Calu3 (cell line): ENCODE measurements at regions not wholly inside any gene's neighbourhood (a gene's known extent, or its start where the extent isn't known, plus 50 kb on each side); places are given as distances from the start of the nearest gene placed in this dataset.
"Not testable (repeated sequence)": the region's sequence is repeated elsewhere in the genome, so short reads cannot be mapped to it uniquely, and the experiment has no call there.

Experiments used
- BruUV-seq: library from RNA; stranded (reverse); fragments of 400-500 nt; replicated peaks from 2 replicates; lab custom pipeline; 2021; lab: Mats Ljungman, UMichigan
- CTCF ChIA-PET: fragments of 300-600 bp; sonication (Branson Sonifier 250); formaldehyde crosslinking; loops from one replicate; lab custom pipeline; 2022; ENCODE audit warnings: antibody characterized with exemption; lab: Charles Lee
- DNase-seq: peaks from one replicate; pipeline ENCODE4 v3.0.0; 2022
- H3K27ac Mint-ChIP-seq: one replicate; pipeline ENCODE4 v1.8.0; 2022; ENCODE audit warnings: mixed read lengths; ENCODE audit not compliant: unreplicated experiment
- H3K27me3 Mint-ChIP-seq: one replicate; pipeline ENCODE4 v1.8.0; 2022; ENCODE audit warnings: mixed read lengths; ENCODE audit not compliant: unreplicated experiment
- H3K36me3 Mint-ChIP-seq: one replicate; pipeline ENCODE4 v1.8.0; 2022; ENCODE audit warnings: mild to moderate bottlenecking, moderate library complexity, mixed read lengths; ENCODE audit not compliant: insufficient read depth, unreplicated experiment
- H3K4me1 Mint-ChIP-seq: one replicate; pipeline ENCODE4 v1.8.0; 2022; ENCODE audit warnings: mild to moderate bottlenecking, low read depth, mixed read lengths; ENCODE audit not compliant: unreplicated experiment
- H3K4me3 Mint-ChIP-seq: one replicate; pipeline ENCODE4 v1.8.0; 2022; ENCODE audit warnings: mild to moderate bottlenecking, low read depth, moderate library complexity, mixed read lengths; ENCODE audit not compliant: unreplicated experiment
- H3K9me3 Mint-ChIP-seq: one replicate; pipeline ENCODE4 v1.8.0; 2022; ENCODE audit warnings: low read depth, mixed read lengths; ENCODE audit not compliant: unreplicated experiment
- intact Hi-C: fragments of 100-400 bp; cut with micrococcal nuclease; formaldehyde crosslinking; loops from one replicate; pipeline ENCODE4 v1.10.0; 2022; ENCODE audit not compliant: unreplicated experiment
- TF ChIP-seq, protein P1 (sequence below): fragments of 200-600 bp; IDR thresholded peaks from one replicate; pipeline ENCODE4 v1.8.0; 2022; ENCODE audit warnings: antibody characterized with exemption; ENCODE audit not compliant: unreplicated experiment

DNA sequence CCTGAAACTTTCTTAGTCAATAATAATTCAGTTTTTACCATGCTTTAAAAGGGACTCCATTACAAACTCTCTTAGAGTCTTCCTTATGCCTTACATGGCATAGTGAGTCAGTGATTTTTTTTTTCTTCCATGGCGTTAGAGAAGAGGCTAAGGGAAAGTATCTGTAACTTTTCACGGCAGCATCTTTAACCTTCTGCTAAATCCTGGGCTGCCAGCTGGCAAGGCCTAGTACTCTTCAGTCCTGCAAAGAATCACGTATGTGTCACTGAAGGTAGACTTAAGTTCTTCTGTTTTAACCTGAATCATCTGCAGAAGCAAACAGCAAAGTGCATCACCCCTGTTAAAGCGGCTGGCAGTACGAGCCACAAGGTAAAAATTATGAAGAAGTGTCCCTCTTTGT is 286.3 kb upstream of the FN1 start:
- H3K27me3 Mint-ChIP-seq: no peaks in the 10 kb centered on the region
- no peaks in the 10 kb centered on the region for H3K4me1 Mint-ChIP-seq
- no peak for DNase-seq
- H3K27ac Mint-ChIP-seq: no peak overlapping the region
- BruUV-seq: no TSS peak
- H3K36me3 Mint-ChIP-seq: no peaks in the 10 kb centered on the region
- TF ChIP-seq, protein P1, sequence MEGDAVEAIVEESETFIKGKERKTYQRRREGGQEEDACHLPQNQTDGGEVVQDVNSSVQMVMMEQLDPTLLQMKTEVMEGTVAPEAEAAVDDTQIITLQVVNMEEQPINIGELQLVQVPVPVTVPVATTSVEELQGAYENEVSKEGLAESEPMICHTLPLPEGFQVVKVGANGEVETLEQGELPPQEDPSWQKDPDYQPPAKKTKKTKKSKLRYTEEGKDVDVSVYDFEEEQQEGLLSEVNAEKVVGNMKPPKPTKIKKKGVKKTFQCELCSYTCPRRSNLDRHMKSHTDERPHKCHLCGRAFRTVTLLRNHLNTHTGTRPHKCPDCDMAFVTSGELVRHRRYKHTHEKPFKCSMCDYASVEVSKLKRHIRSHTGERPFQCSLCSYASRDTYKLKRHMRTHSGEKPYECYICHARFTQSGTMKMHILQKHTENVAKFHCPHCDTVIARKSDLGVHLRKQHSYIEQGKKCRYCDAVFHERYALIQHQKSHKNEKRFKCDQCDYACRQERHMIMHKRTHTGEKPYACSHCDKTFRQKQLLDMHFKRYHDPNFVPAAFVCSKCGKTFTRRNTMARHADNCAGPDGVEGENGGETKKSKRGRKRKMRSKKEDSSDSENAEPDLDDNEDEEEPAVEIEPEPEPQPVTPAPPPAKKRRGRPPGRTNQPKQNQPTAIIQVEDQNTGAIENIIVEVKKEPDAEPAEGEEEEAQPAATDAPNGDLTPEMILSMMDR: no peak
- H3K4me3 Mint-ChIP-seq: no peak overlapping the region
- intact Hi-C loops: no loop called here
- peaks cover 2% of the 10 kb centered on the region for H3K9me3 Mint-ChIP-seq
- CTCF ChIA-PET: no interaction called here

DNA sequence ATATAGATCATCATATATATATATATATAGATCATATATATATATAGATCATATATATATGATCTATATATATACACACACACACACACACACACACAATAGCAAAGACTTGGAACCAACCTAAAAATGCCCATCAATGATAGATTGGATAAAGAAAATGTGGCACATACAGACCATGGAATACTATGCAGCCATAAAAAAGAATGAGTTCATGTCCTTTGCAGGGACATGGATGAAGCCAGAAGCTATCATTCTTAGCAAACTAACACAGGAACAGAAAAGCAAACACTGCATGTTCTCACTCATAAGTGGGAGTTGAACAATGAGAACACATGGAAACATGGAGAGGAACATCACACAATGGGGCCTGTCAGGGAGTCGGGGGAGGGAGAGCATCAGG is 285.6 kb upstream of the FN1 start:
- CTCF ChIA-PET, H3K27ac Mint-ChIP-seq, H3K4me1 Mint-ChIP-seq, H3K36me3 Mint-ChIP-seq, DNase-seq, intact Hi-C loops, H3K9me3 Mint-ChIP-seq, BruUV-seq, H3K27me3 Mint-ChIP-seq, H3K4me3 Mint-ChIP-seq: not testable (repeated sequence)

DNA sequence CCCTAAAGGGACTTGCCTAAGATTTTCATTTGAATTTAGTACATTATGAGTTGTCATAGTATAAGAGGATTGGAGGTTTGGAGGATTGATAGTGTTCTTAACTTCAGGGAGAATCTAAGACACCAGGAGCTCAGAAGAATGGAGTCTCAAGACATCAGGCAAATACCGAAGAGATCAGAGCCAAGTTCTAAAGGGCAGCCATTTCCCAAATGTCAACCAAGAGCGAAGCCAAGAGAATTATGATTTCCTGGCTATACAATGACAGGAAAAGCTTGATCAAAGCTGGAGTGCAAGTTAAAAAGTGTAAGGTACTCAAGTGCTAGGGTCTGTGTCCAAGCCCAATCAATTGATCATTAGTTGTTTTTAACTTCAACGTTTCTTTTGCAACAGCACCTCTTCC is 283.0 kb upstream of the FN1 start:
- intact Hi-C loops: no loop called here
- no peak for DNase-seq
- Mint-ChIP-seq H3K36me3 (no peaks in the 10 kb centered on the region), H3K27me3 (no peaks in the 10 kb centered on the region), H3K27ac (no peak overlapping the region), H3K9me3 (no peaks in the 10 kb centered on the region), H3K4me1 (peaks cover under 1% of the 10 kb centered on the region), H3K4me3 (no peak overlapping the region)
- TF ChIP-seq, protein P1: no peak
- CTCF ChIA-PET: interaction anchor here (0.5 kb wide), 1 partner anchor 105 kb away, joined by 3 read pairs; no protein-coding TSS in a partner anchor
- BruUV-seq: no TSS peak

DNA sequence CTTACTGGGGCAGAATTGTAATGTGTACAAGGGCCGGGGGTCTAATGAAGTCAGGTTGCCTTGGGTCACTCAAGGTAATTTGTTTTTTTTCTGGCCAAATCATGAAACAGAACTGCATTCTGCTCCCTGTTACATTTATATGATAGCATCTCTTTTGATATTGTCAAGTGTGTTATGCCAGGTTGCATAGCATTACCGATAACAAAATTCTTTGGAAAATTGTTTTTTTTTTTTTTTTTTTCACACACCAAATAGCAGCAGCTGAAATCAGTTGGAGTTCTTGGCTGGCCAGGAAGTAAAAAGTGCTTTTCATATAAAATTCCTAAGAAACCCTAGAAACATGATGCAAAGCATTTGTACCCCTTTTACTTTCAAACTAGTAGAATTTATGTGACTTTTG is 282.6 kb upstream of the FN1 start:
- no peaks in the 10 kb centered on the region for H3K36me3 Mint-ChIP-seq
- TF ChIP-seq, protein P1: no peak
- intact Hi-C loops: no loop called here
- no peak for DNase-seq
- CTCF ChIA-PET: no interaction called here
- no peaks in the 10 kb centered on the region for H3K27me3 Mint-ChIP-seq
- BruUV-seq: no TSS peak
- H3K4me3 Mint-ChIP-seq: no peak overlapping the region
- no peak overlapping the region for H3K27ac Mint-ChIP-seq
- no peaks in the 10 kb centered on the region for H3K9me3 Mint-ChIP-seq
- H3K4me1 Mint-ChIP-seq: peaks cover 5% of the 10 kb centered on the region

DNA sequence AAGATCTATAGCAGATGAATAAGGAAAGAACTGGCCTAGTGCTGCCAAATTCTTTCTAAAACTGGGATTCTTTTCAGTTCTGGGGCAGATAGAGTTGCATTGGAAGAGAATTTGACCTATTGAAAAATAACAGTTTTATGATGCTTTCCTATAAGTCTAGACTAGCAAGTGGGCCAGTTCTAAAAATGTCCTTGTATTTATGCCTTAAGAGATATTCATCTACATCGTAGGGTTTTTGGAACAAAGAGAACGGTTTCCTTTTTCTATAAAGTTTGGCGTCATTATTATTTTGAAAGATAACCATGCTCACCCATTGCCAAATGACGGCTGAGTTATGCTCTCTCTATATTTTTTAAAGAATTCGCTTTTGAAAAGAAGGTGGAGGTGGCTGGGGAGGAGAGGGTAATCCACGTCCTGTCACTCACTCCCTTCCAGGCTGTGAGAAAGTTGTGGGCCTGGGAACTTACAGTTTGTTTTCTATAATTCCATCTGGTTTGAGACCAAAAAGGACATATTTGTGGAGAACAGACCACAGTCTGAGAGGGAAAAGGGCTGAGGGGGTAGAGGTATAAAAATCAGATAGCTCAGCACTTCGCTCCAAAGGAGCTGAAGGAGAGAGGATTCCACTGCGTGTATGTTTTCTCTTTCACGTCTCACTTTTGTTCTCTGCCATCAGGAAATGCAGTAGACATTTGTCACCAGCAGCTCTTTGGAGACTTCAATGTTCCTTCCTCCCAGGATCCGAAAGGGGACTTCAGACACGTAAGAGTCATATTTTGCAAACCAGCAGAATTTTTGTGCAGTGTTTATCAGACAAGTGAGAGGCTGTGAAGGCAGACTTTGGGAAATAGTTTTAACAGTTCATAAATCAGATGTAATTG is 281.9 kb upstream of the FN1 start:
- DNase-seq: no peak
- no peak overlapping the region for H3K27ac Mint-ChIP-seq
- no peaks in the 10 kb centered on the region for H3K9me3 Mint-ChIP-seq
- TF ChIP-seq, protein P1: no peak
- BruUV-seq: no TSS peak
- no peak overlapping the region for H3K4me3 Mint-ChIP-seq
- H3K27me3 Mint-ChIP-seq: no peaks in the 10 kb centered on the region
- no peaks in the 10 kb centered on the region for H3K36me3 Mint-ChIP-seq
- intact Hi-C loops: no loop called here
- H3K4me1 Mint-ChIP-seq: peaks cover 12% of the 10 kb centered on the region
- CTCF ChIA-PET: interaction anchor here (0.6 kb wide), 1 partner anchor 63 kb away, joined by 4 read pairs; no protein-coding TSS in a partner anchor
